GM23338 (cell line): ENCODE measurements at regions not wholly inside any gene's neighbourhood (a gene's known extent, or its start where the extent isn't known, plus 50 kb on each side); places are given as distances from the start of the nearest gene placed in this dataset.

ENCODE experiments used
- ATAC-seq: fragments of 200-7000 bp; cut with Tn5 transposase; 3 replicates; pipeline ENCODE4 v1.9.1; 2020
- DNase-seq: peaks from one replicate; pipeline ENCODE4 v3.0.0-alpha.2; 2015; ENCODE audit warnings: low spot score
- H2AFZ ChIP-seq: fragments of 200-600 bp; sonication (generic); 2 replicates; pipeline ENCODE4 v1.8.0; 2016; ENCODE audit warnings: antibody characterized with exemption, mild to moderate bottlenecking, moderate library complexity
- H3F3A ChIP-seq: fragments of 200-600 bp; sonication (generic); replicated peaks from 2 replicates; pipeline ENCODE4 v1.8.0; 2017; ENCODE audit warnings: antibody characterized with exemption, mixed run types, low read depth
- H3K27ac ChIP-seq: fragments of 200-600 bp; sonication (generic); 2 replicates; pipeline ENCODE4 v1.6.1; 2016; ENCODE audit warnings: low read depth
- H3K27me3 ChIP-seq: fragments of 200-600 bp; sonication (generic); 2 replicates; pipeline ENCODE4 v1.8.0; 2016; ENCODE audit warnings: mild to moderate bottlenecking, mixed run types, moderate library complexity; ENCODE audit not compliant: insufficient read depth
- H3K36me3 ChIP-seq: fragments of 200-600 bp; sonication (generic); 2 replicates; pipeline ENCODE4 v1.8.0; 2016; ENCODE audit warnings: mild to moderate bottlenecking; ENCODE audit not compliant: insufficient read depth
- H3K4me1 ChIP-seq: fragments of 200-600 bp; sonication (generic); 2 replicates; pipeline ENCODE4 v1.8.0; 2016; ENCODE audit warnings: mild to moderate bottlenecking, moderate library complexity; ENCODE audit not compliant: insufficient read depth
- H3K4me2 ChIP-seq: fragments of 200-600 bp; sonication (generic); 2 replicates; pipeline ENCODE4 v1.7.1; 2017; ENCODE audit warnings: mixed run types
- H3K4me3 ChIP-seq: fragments of 200-600 bp; sonication (generic); 2 replicates; pipeline ENCODE4 v1.6.1; 2016; ENCODE audit warnings: mixed run types
- H3K79me2 ChIP-seq: fragments of 200-600 bp; sonication (generic); replicated peaks from 2 replicates; pipeline ENCODE4 v1.8.0; 2017; ENCODE audit warnings: mild to moderate bottlenecking; ENCODE audit not compliant: insufficient read depth
- H3K9me2 ChIP-seq: fragments of 200-600 bp; sonication (generic); 2 replicates; pipeline ENCODE4 v1.8.0; 2017; ENCODE audit not compliant: insufficient read depth
- H4K20me1 ChIP-seq: fragments of 200-600 bp; sonication (generic); replicated peaks from 2 replicates; pipeline ENCODE4 v1.8.0; 2017; ENCODE audit warnings: mild to moderate bottlenecking; ENCODE audit not compliant: insufficient read depth
- H3K27ac Mint-ChIP-seq: 2 replicates; pipeline ENCODE4 v1.8.0; 2020; ENCODE audit warnings: inconsistent platforms, mild to moderate bottlenecking, moderate library complexity, mixed read lengths
- H3K27me3 Mint-ChIP-seq: 3 replicates; pipeline ENCODE4 v1.8.0; 2022; ENCODE audit warnings: low read depth, mild to moderate bottlenecking, moderate library complexity, mixed read lengths, inconsistent platforms; ENCODE audit not compliant: insufficient read depth, poor library complexity
- H3K36me3 Mint-ChIP-seq: 3 replicates; pipeline ENCODE4 v1.8.0; 2021; ENCODE audit warnings: low read depth, mild to moderate bottlenecking, inconsistent platforms, moderate library complexity, mixed read lengths
- H3K4me1 Mint-ChIP-seq: 3 replicates; pipeline ENCODE4 v1.8.0; 2020; ENCODE audit warnings: mild to moderate bottlenecking, inconsistent platforms, mixed read lengths
- H3K4me3 Mint-ChIP-seq: 3 replicates; pipeline ENCODE4 v1.8.0; 2021; ENCODE audit warnings: moderate library complexity, mild to moderate bottlenecking, inconsistent platforms, mixed read lengths
- H3K9me3 Mint-ChIP-seq: 3 replicates; pipeline ENCODE4 v1.8.0; 2020; ENCODE audit warnings: moderate library complexity, mild to moderate bottlenecking, inconsistent platforms, mixed read lengths
- CREB1 ChIP-seq: fragments of 250-450 bp; sonication (Bioruptor Pico); IDR thresholded peaks from 2 replicates; pipeline ENCODE4 v1.5.0; 2020; ENCODE audit warnings: low read depth, mild to moderate bottlenecking, moderate library complexity
- ETS1 ChIP-seq: IDR thresholded peaks from 2 replicates; pipeline ENCODE4 v1.6.1; 2016; ENCODE audit warnings: antibody characterized with exemption
- EZH2phosphoT487 ChIP-seq: fragments of 200-600 bp; sonication (generic); IDR thresholded peaks from one replicate; pipeline ENCODE4 v1.8.1; 2018; ENCODE audit warnings: antibody characterized with exemption; ENCODE audit not compliant: unreplicated experiment
- JUNB ChIP-seq: IDR thresholded peaks from one replicate; pipeline ENCODE4 v1.6.1; 2016; ENCODE audit warnings: antibody characterized with exemption; ENCODE audit not compliant: unreplicated experiment
- NANOG ChIP-seq: IDR thresholded peaks from 2 replicates; pipeline ENCODE4 v1.6.1; 2016; ENCODE audit warnings: antibody characterized with exemption, borderline replicate concordance
- STAT1 ChIP-seq: IDR thresholded peaks from one replicate; pipeline ENCODE4 v1.6.1; 2016; ENCODE audit warnings: antibody characterized with exemption; ENCODE audit not compliant: unreplicated experiment
- ZNF331 ChIP-seq: fragments of 250-450 bp; sonication (Bioruptor Pico); IDR thresholded peaks from 2 replicates; pipeline ENCODE4 v1.5.0; 2020; ENCODE audit warnings: low read depth, mild to moderate bottlenecking, moderate library complexity
- TF ChIP-seq, protein P1 (sequence below): fragments of 250-450 bp; sonication (Bioruptor Pico); IDR thresholded peaks from 2 replicates; pipeline ENCODE4 v1.5.0; 2020; ENCODE audit warnings: mild to moderate bottlenecking, moderate library complexity

DNA sequence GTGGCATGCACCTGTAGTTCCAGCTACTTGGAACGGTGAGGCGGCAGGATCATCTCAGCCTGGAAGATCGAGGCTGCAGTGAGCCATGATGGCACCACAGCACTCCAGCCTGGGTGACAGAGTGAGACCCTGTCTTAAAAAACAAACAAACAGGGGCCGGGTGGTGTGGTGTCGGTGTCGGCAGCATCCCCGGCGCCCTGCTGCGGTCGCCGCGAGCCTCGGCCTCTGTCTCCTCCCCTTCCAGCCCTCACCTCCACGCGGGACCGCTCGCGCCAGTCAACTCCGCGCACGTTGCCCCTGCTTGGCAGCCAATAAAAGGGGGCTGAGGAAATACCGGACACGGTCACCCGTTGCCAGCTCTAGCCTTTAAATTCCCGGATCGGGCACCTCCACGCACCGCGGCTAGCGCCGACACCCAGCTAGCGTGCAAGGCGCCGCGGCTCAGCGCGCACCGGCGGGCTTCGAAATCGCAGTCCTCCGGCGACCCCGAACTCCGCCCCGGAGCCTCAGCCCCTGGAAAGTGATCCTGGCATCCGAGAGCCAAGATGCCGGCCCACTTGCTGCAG, 204.7 kb downstream of the CDRT15L2 start:
- no peaks in the 10 kb centered on the region for H3F3A ChIP-seq
- no peak overlapping the region for H3K4me3 ChIP-seq
- no peaks in the 10 kb centered on the region for H3K36me3 ChIP-seq
- no peak overlapping the region for H3K27ac Mint-ChIP-seq
- H3K4me1 Mint-ChIP-seq = no peaks in the 10 kb centered on the region
- TF ChIP-seq JUNB (no peak), NANOG (no peak), STAT1 (no peak), EZH2phosphoT487 (no peak), ETS1 (no peak), ZNF331 (CRISPR knock-in tag) (no peak), CREB1 (CRISPR knock-in tag) (no peak)
- TF ChIP-seq, protein P1, sequence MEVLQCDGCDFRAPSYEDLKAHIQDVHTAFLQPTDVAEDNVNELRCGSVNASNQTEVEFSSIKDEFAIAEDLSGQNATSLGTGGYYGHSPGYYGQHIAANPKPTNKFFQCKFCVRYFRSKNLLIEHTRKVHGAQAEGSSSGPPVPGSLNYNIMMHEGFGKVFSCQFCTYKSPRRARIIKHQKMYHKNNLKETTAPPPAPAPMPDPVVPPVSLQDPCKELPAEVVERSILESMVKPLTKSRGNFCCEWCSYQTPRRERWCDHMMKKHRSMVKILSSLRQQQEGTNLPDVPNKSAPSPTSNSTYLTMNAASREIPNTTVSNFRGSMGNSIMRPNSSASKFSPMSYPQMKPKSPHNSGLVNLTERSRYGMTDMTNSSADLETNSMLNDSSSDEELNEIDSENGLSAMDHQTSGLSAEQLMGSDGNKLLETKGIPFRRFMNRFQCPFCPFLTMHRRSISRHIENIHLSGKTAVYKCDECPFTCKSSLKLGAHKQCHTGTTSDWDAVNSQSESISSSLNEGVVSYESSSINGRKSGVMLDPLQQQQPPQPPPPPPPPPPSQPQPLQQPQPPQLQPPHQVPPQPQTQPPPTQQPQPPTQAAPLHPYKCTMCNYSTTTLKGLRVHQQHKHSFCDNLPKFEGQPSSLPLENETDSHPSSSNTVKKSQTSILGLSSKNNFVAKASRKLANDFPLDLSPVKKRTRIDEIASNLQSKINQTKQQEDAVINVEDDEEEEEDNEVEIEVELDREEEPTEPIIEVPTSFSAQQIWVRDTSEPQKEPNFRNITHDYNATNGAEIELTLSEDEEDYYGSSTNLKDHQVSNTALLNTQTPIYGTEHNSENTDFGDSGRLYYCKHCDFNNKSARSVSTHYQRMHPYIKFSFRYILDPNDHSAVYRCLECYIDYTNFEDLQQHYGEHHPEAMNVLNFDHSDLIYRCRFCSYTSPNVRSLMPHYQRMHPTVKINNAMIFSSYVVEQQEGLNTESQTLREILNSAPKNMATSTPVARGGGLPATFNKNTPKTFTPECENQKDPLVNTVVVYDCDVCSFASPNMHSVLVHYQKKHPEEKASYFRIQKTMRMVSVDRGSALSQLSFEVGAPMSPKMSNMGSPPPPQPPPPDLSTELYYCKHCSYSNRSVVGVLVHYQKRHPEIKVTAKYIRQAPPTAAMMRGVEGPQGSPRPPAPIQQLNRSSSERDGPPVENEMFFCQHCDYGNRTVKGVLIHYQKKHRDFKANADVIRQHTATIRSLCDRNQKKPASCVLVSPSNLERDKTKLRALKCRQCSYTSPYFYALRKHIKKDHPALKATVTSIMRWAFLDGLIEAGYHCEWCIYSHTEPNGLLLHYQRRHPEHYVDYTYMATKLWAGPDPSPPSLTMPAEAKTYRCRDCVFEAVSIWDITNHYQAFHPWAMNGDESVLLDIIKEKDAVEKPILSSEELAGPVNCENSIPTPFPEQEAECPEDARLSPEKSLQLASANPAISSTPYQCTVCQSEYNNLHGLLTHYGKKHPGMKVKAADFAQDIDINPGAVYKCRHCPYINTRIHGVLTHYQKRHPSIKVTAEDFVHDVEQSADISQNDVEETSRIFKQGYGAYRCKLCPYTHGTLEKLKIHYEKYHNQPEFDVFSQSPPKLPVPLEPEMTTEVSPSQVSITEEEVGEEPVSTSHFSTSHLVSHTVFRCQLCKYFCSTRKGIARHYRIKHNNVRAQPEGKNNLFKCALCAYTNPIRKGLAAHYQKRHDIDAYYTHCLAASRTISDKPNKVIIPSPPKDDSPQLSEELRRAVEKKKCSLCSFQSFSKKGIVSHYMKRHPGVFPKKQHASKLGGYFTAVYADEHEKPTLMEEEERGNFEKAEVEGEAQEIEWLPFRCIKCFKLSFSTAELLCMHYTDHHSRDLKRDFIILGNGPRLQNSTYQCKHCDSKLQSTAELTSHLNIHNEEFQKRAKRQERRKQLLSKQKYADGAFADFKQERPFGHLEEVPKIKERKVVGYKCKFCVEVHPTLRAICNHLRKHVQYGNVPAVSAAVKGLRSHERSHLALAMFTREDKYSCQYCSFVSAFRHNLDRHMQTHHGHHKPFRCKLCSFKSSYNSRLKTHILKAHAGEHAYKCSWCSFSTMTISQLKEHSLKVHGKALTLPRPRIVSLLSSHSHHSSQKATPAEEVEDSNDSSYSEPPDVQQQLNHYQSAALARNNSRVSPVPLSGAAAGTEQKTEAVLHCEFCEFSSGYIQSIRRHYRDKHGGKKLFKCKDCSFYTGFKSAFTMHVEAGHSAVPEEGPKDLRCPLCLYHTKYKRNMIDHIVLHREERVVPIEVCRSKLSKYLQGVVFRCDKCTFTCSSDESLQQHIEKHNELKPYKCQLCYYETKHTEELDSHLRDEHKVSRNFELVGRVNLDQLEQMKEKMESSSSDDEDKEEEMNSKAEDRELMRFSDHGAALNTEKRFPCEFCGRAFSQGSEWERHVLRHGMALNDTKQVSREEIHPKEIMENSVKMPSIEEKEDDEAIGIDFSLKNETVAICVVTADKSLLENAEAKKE = no peak
- no peaks in the 10 kb centered on the region for H4K20me1 ChIP-seq
- H3K27me3 ChIP-seq = no peaks in the 10 kb centered on the region
- no peak overlapping the region for H3K4me2 ChIP-seq
- no peaks in the 10 kb centered on the region for H3K36me3 Mint-ChIP-seq
- H3K79me2 ChIP-seq = no peaks in the 10 kb centered on the region
- ATAC-seq (no peak), DNase-seq (no peak)
- H3K9me2 ChIP-seq = no peaks in the 10 kb centered on the region
- no peaks in the 10 kb centered on the region for H3K9me3 Mint-ChIP-seq
- no peak overlapping the region for H2AFZ ChIP-seq
- H3K27ac ChIP-seq = no peak overlapping the region
- H3K27me3 Mint-ChIP-seq = peaks cover 3% of the 10 kb centered on the region
- H3K4me3 Mint-ChIP-seq = no peak overlapping the region
- no peaks in the 10 kb centered on the region for H3K4me1 ChIP-seq
